Psoas muscle (tissue), 7 donors: ENCODE measurements at regions not wholly inside any gene's neighbourhood (a gene's known extent, or its start where the extent isn't known, plus 50 kb on each side); places are given as distances from the start of the nearest gene placed in this dataset.

Experiments used
- ATAC-seq, 4 donors: fragments of 200-7000 bp; cut with Tn5 transposase; one replicate each; pipeline ENCODE4 v1.9.1; 2020; ENCODE audit warnings: moderate library complexity in 3 of 4, mild to moderate bottlenecking in 2 of 4
- DNase-seq, 2 donors: peaks; one replicate each; pipeline ENCODE4 v3.0.0-alpha.2; 2020
- H3K27ac ChIP-seq: fragments of 200-600 bp; one replicate; pipeline ENCODE4 v1.8.0; 2022
- H3K27me3 ChIP-seq, 3 donors: fragments of 200-600 bp in 1 of 3; one replicate each; pipeline versions ENCODE4 v1.6.1 to v1.8.0; 2013 to 2022; ENCODE audit warnings: low read length in 2 of 3, mild to moderate bottlenecking in 2 of 3, moderate library complexity in 1 of 3; ENCODE audit not compliant: insufficient read depth in 3 of 3
- H3K36me3 ChIP-seq, 2 donors: fragments of 200-600 bp in 1 of 2; one replicate each; pipeline versions ENCODE4 v1.6.1 to v1.8.0; 2013 to 2022; ENCODE audit warnings: low read depth in 1 of 2, mild to moderate bottlenecking in 1 of 2, moderate library complexity in 1 of 2; ENCODE audit not compliant: insufficient read depth in 1 of 2
- H3K4me1 ChIP-seq: fragments of 200-600 bp; one replicate; pipeline ENCODE4 v1.8.0; 2022
- H3K4me3 ChIP-seq: fragments of 200-600 bp; one replicate; pipeline ENCODE4 v1.8.0; 2022; ENCODE audit warnings: mild to moderate bottlenecking
- H3K9me3 ChIP-seq: fragments of 200-600 bp; one replicate; pipeline ENCODE4 v1.8.0; 2022
- whole genome bisulfite sequencing, 3 donors: extraction: QIAGEN DNeasy Blood & Tissue Kit; methylation state at CpG; one replicate each; pipeline versions ENCODE4 v1.1.6 to v1.1.7; 2013; 5-methylcytosine and 5-hydroxymethylcytosine counted together
- intact Hi-C, 2 donors: fragments of 100-400 bp; cut with DNase I; formaldehyde crosslinking; loops; one replicate each; pipeline versions ENCODE4 v1.11.0 to v1.14.2; 2022
- TF ChIP-seq, protein P1 (sequence below): fragments of 200-600 bp; IDR thresholded peaks from one replicate; pipeline ENCODE4 v1.8.0; 2022; ENCODE audit warnings: antibody characterized with exemption
- donor health status: healthy with polysubstance abuse.
- donor health status: DM: no; HTN: no; CAD: no; lungs with moderate emphysema.
- donor health status: Bipolar disorder and iron deficiency.
- donor health status: healthy.
- donor health status: DM: yes; HTN: yes; CAD: no.
- donor health status: DM: no; HTN: no; CAD: no.
- donor health status: DM: yes; HTN: yes; CAD: no.

GRCh38 chr11:15525582-15525981 lies 410.9 kb downstream of the INSC start:
- TF ChIP-seq, protein P1, sequence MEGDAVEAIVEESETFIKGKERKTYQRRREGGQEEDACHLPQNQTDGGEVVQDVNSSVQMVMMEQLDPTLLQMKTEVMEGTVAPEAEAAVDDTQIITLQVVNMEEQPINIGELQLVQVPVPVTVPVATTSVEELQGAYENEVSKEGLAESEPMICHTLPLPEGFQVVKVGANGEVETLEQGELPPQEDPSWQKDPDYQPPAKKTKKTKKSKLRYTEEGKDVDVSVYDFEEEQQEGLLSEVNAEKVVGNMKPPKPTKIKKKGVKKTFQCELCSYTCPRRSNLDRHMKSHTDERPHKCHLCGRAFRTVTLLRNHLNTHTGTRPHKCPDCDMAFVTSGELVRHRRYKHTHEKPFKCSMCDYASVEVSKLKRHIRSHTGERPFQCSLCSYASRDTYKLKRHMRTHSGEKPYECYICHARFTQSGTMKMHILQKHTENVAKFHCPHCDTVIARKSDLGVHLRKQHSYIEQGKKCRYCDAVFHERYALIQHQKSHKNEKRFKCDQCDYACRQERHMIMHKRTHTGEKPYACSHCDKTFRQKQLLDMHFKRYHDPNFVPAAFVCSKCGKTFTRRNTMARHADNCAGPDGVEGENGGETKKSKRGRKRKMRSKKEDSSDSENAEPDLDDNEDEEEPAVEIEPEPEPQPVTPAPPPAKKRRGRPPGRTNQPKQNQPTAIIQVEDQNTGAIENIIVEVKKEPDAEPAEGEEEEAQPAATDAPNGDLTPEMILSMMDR: no peak
- peaks cover 10% of the 10 kb centered on the region for H3K9me3 ChIP-seq
- 55 to 59% (median 59%) methylated on average over 1 of the region's 1 CpG for WGBS, 3 donors
- H3K4me1 ChIP-seq: no peaks in the 10 kb centered on the region
- no peak overlapping the region for H3K4me3 ChIP-seq
- no peak overlapping the region for H3K27ac ChIP-seq
- H3K36me3 ChIP-seq: no peaks in the 10 kb centered on the region
- intact Hi-C loops: no loop called here
- ATAC-seq (no peak), DNase-seq (no peak)
- H3K27me3 ChIP-seq: no peaks in the 10 kb centered on the region

DNA sequence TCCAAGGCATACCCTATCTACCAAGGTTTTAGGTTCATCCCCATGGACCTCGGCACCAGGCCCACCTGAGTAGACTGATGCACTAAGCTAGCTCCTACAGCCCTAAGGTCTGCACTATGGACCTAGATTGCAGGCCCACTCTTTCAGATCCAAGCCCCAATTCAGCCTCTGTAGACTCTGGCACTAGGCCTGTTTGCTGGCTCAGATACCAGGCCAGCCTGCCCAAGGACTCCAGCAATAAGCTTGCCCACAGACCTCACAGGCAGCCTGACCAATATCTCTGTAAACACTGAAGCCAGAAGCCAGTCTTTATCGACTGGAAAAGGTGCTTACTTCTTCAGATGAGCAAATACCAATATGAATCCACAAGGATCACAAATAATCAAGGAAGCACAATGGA lies 411.3 kb downstream of the INSC start:
- intact Hi-C loops: no loop called here
- 83 to 84% (median 83%) methylated on average over 2 of the region's 2 CpGs for WGBS, 3 donors
- H3K36me3 ChIP-seq: no peaks in the 10 kb centered on the region
- no peaks in the 10 kb centered on the region for H3K27me3 ChIP-seq
- no peaks in the 10 kb centered on the region for H3K4me1 ChIP-seq
- no peak overlapping the region for H3K27ac ChIP-seq
- H3K9me3 ChIP-seq: peaks cover 10% of the 10 kb centered on the region
- ATAC-seq: no peak
- no peak for DNase-seq
- TF ChIP-seq, protein P1: no peak
- no peak overlapping the region for H3K4me3 ChIP-seq

DNA sequence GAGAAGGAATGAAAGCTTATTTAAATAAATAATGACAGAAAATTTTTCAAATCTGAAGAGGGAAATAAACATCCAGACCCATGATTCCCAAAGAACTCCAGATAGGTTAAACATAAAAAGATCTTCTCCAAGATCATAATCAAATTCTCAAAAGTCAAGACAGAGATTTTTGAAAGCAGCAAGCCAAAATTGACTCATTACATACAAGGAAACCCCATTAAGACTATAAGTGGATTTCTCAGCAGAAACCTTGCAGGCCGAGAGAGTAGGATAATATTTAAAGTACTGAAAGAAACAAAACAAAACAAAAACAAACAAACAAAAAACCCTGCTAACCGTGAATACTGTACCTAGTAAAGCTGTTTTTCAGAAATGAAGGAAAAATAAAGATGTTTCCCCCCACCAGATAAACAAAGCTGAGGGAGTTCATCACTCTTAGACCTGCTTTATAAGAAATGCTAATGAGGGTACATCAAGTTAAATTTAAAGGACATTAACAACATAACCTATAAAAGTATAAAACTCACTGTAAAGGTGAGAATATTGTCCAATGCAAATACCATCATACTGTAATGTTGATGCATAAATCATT lies 412.2 kb downstream of the INSC start:
- ATAC-seq (no peak), DNase-seq (no peak)
- H3K36me3 ChIP-seq: no peaks in the 10 kb centered on the region
- intact Hi-C loops: no loop called here
- no peaks in the 10 kb centered on the region for H3K4me1 ChIP-seq
- H3K27me3 ChIP-seq: no peaks in the 10 kb centered on the region
- 62 to 83% (median 65%) methylated on average over 2 of the region's 2 CpGs for WGBS, 3 donors
- no peak overlapping the region for H3K4me3 ChIP-seq
- peaks cover 15% of the 10 kb centered on the region for H3K9me3 ChIP-seq
- TF ChIP-seq, protein P1: no peak
- no peak overlapping the region for H3K27ac ChIP-seq

- Histone ChIP-seq H3K4me3 (no peak overlapping the region), H3K27me3 (no peaks in the 10 kb centered on the region), H3K4me1 (no peaks in the 10 kb centered on the region), H3K9me3 (peaks cover 4% of the 10 kb centered on the region), H3K36me3 (no peaks in the 10 kb centered on the region), H3K27ac (no peak overlapping the region)
- ATAC-seq: no peak
- intact Hi-C loops: no loop called here
- 82 to 86% (median 84%) methylated on average over 4 of the region's 4 CpGs for WGBS, 3 donors
- TF ChIP-seq, protein P1: no peak
- no peak for DNase-seq
These were observed 417.7 kb downstream of the INSC start for GRCh38 chr11:15532432-15532831.

- DNase-seq (no peak), ATAC-seq (no peak)
- Histone ChIP-seq H3K4me1 (no peaks in the 10 kb centered on the region), H3K27ac (no peak overlapping the region), H3K9me3 (peaks cover 4% of the 10 kb centered on the region), H3K27me3 (no peaks in the 10 kb centered on the region), H3K36me3 (no peaks in the 10 kb centered on the region), H3K4me3 (no peak overlapping the region)
- WGBS, 3 donors: 69 to 86% (median 78%) methylated on average over 2 of the region's 2 CpGs
- intact Hi-C loops: no loop called here
- TF ChIP-seq, protein P1: no peak
These were observed 419.5 kb downstream of the INSC start for GRCh38 chr11:15534266-15534665.
